HFF-Myc (cell line): ENCODE measurements at regions not wholly inside any gene's neighbourhood (a gene's known extent, or its start where the extent isn't known, plus 50 kb on each side); places are given as distances from the start of the nearest gene placed in this dataset.
A peak's percentile ranks its signal among the peaks of the same experiment; 100 is the strongest.

Source experiments
- DNase-seq: peaks from one replicate; pipeline ENCODE4 v3.0.0-alpha.2; 2011; ENCODE audit warnings: low read depth; ENCODE audit errors: extremely low read depth
- H3K4me3 ChIP-seq: replicated peaks from 2 replicates; pipeline ENCODE4 v1.5.1; 2011; ENCODE audit warnings: low read depth, mild to moderate bottlenecking, control low read depth, low read length
- CTCF ChIP-seq: IDR thresholded peaks from 2 replicates; pipeline ENCODE4 v1.5.1; 2012; ENCODE audit warnings: mild to moderate bottlenecking, low read depth, low read length, control low read depth; ENCODE audit errors: missing control alignments

GRCh38 chr7:106775975-106776607 is 89.0 kb upstream of the PIK3CG start:
- TF ChIP-seq CTCF = no peak
- H3K4me3 ChIP-seq = no peak overlapping the region
- DNase-seq = no peak

- DNase-seq = no peak
- no peak overlapping the region for H3K4me3 ChIP-seq
- no peak for TF ChIP-seq CTCF
Observed at GRCh38 chr7:106776618-106777347, 88.3 kb upstream of the PIK3CG start.

GRCh38 chr7:106777674-106778299 is 87.3 kb upstream of the PIK3CG start:
- H3K4me3 ChIP-seq = no peak overlapping the region
- no peak for DNase-seq
- TF ChIP-seq CTCF = no peak

GRCh38 chr7:106778656-106779250 is 86.3 kb upstream of the PIK3CG start:
- no peak for DNase-seq
- H3K4me3 ChIP-seq = no peak overlapping the region
- TF ChIP-seq CTCF = no peak

GRCh38 chr7:106779877-106780276 is 85.2 kb upstream of the PIK3CG start:
- H3K4me3 ChIP-seq = no peak overlapping the region
- peak; percentile 15 for TF ChIP-seq CTCF
- no peak for DNase-seq

- DNase-seq = no peak
- TF ChIP-seq CTCF = no peak
- no peak overlapping the region for H3K4me3 ChIP-seq
Observed at GRCh38 chr7:106781007-106781406, 84.1 kb upstream of the PIK3CG start.
